22Rv1 (cell line): ENCODE measurements at regions not wholly inside any gene's neighbourhood (a gene's known extent, or its start where the extent isn't known, plus 50 kb on each side); places are given as distances from the start of the nearest gene placed in this dataset.
"Not testable (repeated sequence)": the region's sequence is repeated elsewhere in the genome, so short reads cannot be mapped to it uniquely, and the experiment has no call there.

Source experiments
- CTCF ChIP-seq: fragments of 450-650 bp; IDR thresholded peaks from 2 replicates; pipeline ENCODE4 v1.5.1; 2017; ENCODE audit warnings: mild to moderate bottlenecking
- ZFX ChIP-seq: fragments of 450-650 bp; IDR thresholded peaks from 2 replicates; pipeline ENCODE4 v1.6.1; 2017; ENCODE audit warnings: antibody characterized with exemption, borderline replicate concordance

- not testable (repeated sequence) for TF ChIP-seq CTCF, ZFX
Observed at GRCh38 chr16:29352617-29352999, 53.9 kb downstream of the NPIPB11 start.
